SK-N-SH treated with all-trans-retinoic acid at 6 μM for 48 hours (cell line): ENCODE measurements at regions not wholly inside any gene's neighbourhood (a gene's known extent, or its start where the extent isn't known, plus 50 kb on each side); places are given as distances from the start of the nearest gene placed in this dataset.
"Not testable (repeated sequence)": the region's sequence is repeated elsewhere in the genome, so short reads cannot be mapped to it uniquely, and the experiment has no call there.

Source experiments
- ATAC-seq: fragments of 200-7000 bp; cut with Tn5 transposase; 3 replicates; pipeline ENCODE4 v1.9.1; 2020; ENCODE audit warnings: mild to moderate bottlenecking, moderate library complexity
- PPARA ChIP-seq: fragments of 250-450 bp; sonication (Bioruptor Pico); IDR thresholded peaks from 2 replicates; pipeline ENCODE4 v1.5.0; 2020; ENCODE audit warnings: mild to moderate bottlenecking, borderline replicate concordance
- RARB ChIP-seq: fragments of 250-450 bp; sonication (Bioruptor Pico); IDR thresholded peaks from 2 replicates; pipeline ENCODE4 v1.8.0; 2021; ENCODE audit warnings: mild to moderate bottlenecking, moderate library complexity
- SNAI2 ChIP-seq: fragments of 250-450 bp; sonication (Bioruptor Pico); IDR thresholded peaks from 2 replicates; pipeline ENCODE4 v1.5.0; 2020; ENCODE audit warnings: mild to moderate bottlenecking, moderate library complexity
- TCF4 ChIP-seq: fragments of 250-450 bp; sonication (Bioruptor Pico); IDR thresholded peaks from 2 replicates; pipeline ENCODE4 v1.8.0; 2021; ENCODE audit warnings: mild to moderate bottlenecking, moderate library complexity, borderline replicate concordance
- ZC3H10 ChIP-seq: fragments of 250-450 bp; sonication (Bioruptor Pico); IDR thresholded peaks from 2 replicates; pipeline ENCODE4 v1.5.1; 2021; ENCODE audit warnings: mild to moderate bottlenecking, moderate library complexity
- ZFP3 ChIP-seq: fragments of 250-450 bp; sonication (Bioruptor Pico); IDR thresholded peaks from 2 replicates; pipeline ENCODE4 v1.5.0; 2020; ENCODE audit warnings: mild to moderate bottlenecking, moderate library complexity
- ZNF8 ChIP-seq: fragments of 450-650 bp; formaldehyde crosslinking; IDR thresholded peaks from 2 replicates; pipeline ENCODE4 v1.5.0; 2020; ENCODE audit warnings: mild to moderate bottlenecking, moderate library complexity
- TF ChIP-seq, protein P1 (sequence below): fragments of 250-450 bp; sonication (Bioruptor Pico); IDR thresholded peaks from 2 replicates; pipeline ENCODE4 v1.5.0; 2020; ENCODE audit warnings: mild to moderate bottlenecking, moderate library complexity
- TF ChIP-seq, protein P2 (sequence below): fragments of 250-450 bp; sonication (Bioruptor Pico); IDR thresholded peaks from 2 replicates; pipeline ENCODE4 v1.5.1; 2021; ENCODE audit warnings: mild to moderate bottlenecking, moderate library complexity
- TF ChIP-seq, protein P3 (sequence below): fragments of 250-450 bp; sonication (Bioruptor Pico); IDR thresholded peaks from 2 replicates; pipeline ENCODE4 v1.8.0; 2020; ENCODE audit warnings: mild to moderate bottlenecking, moderate library complexity, borderline replicate concordance
- TF ChIP-seq, protein P4 (sequence below): fragments of 250-450 bp; sonication (Bioruptor Pico); IDR thresholded peaks from 2 replicates; pipeline ENCODE4 v1.5.1; 2020; ENCODE audit warnings: low read depth, mild to moderate bottlenecking, moderate library complexity
- TF ChIP-seq, protein P5 (sequence below): fragments of 250-450 bp; sonication (Bioruptor Pico); IDR thresholded peaks from 2 replicates; pipeline ENCODE4 v1.8.0; 2021; ENCODE audit warnings: low read depth, mild to moderate bottlenecking, moderate library complexity, borderline replicate concordance

DNA sequence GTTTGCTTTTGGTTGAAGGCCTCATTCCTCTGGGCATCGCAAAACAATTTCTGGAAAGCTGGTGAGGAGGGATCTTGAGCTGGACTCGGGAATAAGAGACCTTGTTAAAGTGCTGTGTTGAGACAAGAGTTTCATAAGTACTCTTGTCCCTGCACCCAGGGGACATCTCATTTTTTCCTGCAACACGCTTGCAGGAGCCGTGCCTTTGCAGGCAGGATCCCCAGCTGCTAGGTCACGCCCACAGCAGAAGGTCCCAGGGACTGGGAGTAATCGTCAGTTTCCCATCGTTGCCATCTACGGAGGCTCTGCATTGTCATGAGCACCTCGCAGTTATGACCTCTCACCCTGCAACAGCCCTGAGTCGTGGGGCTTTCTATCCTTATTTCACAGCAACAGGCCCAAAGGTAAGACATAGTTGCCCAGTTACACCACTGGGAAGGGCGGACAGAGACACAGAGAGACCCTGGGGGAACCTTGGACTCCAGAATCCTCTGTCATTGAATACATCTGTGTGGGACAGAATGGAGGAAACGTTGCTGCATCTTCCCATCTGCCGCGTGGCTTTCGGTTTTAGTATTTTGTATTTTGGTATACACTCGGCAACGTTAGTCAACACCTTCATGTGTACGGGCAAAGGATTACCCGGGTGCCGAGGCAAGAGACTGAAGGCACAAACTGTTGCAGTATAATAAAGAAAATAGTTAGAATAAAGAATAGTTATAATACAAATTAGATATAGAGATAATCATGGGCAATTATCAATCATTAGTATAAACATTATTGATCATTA lies 60.4 kb upstream of the DMRTB1 start (continued):
- TF ChIP-seq, protein P1, sequence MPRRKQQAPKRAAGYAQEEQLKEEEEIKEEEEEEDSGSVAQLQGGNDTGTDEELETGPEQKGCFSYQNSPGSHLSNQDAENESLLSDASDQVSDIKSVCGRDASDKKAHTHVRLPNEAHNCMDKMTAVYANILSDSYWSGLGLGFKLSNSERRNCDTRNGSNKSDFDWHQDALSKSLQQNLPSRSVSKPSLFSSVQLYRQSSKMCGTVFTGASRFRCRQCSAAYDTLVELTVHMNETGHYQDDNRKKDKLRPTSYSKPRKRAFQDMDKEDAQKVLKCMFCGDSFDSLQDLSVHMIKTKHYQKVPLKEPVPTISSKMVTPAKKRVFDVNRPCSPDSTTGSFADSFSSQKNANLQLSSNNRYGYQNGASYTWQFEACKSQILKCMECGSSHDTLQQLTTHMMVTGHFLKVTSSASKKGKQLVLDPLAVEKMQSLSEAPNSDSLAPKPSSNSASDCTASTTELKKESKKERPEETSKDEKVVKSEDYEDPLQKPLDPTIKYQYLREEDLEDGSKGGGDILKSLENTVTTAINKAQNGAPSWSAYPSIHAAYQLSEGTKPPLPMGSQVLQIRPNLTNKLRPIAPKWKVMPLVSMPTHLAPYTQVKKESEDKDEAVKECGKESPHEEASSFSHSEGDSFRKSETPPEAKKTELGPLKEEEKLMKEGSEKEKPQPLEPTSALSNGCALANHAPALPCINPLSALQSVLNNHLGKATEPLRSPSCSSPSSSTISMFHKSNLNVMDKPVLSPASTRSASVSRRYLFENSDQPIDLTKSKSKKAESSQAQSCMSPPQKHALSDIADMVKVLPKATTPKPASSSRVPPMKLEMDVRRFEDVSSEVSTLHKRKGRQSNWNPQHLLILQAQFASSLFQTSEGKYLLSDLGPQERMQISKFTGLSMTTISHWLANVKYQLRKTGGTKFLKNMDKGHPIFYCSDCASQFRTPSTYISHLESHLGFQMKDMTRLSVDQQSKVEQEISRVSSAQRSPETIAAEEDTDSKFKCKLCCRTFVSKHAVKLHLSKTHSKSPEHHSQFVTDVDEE (CRISPR knock-in tag) = no peak
- no peak for TF ChIP-seq SNAI2 (CRISPR knock-in tag)
- no peak for TF ChIP-seq ZC3H10 (CRISPR knock-in tag)
- TF ChIP-seq, protein P2, sequence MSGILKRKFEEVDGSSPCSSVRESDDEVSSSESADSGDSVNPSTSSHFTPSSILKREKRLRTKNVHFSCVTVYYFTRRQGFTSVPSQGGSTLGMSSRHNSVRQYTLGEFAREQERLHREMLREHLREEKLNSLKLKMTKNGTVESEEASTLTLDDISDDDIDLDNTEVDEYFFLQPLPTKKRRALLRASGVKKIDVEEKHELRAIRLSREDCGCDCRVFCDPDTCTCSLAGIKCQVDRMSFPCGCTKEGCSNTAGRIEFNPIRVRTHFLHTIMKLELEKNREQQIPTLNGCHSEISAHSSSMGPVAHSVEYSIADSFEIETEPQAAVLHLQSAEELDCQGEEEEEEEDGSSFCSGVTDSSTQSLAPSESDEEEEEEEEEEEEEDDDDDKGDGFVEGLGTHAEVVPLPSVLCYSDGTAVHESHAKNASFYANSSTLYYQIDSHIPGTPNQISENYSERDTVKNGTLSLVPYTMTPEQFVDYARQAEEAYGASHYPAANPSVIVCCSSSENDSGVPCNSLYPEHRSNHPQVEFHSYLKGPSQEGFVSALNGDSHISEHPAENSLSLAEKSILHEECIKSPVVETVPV (CRISPR knock-in tag) = no peak
- TF ChIP-seq RARB = no peak
- TF ChIP-seq, all 23 proteins: peak for 0

DNA sequence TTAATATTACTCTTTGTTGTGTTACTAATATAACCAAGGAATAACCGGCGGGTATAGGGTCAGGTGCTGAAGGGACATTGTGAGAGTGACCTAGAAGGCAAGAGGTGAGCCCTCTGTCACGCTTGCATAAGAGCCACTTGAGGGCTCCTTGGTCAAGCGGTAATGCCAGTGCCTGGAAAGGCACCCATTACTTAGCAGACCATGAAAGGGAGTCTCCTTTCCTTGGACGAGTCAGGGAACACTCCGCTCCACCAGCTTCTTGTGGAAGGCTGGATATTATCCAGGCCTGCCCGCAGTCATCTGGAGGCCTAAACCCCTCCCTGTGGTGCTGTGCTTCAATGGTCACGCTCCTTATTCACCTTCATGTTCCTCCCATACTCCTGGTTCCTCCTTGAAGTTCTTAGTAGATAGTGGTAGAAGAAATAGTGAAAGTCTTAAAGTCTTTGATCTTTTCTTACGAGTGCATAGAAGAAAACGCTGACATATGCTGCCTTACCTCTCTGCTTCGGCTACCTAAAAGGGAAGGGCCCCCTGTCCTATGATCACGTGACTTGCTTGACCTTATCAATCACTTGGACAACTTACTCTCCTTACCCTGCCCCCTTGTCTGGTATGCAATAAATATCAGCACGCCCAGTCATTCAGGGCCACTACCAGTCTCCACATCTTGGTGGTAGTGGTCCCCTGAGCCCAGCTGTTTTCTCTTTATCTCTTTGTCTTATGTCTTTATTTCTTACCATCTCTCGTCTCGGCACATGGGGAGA lies 59.6 kb upstream of the DMRTB1 start:
- ATAC-seq = not testable (repeated sequence)

DNA sequence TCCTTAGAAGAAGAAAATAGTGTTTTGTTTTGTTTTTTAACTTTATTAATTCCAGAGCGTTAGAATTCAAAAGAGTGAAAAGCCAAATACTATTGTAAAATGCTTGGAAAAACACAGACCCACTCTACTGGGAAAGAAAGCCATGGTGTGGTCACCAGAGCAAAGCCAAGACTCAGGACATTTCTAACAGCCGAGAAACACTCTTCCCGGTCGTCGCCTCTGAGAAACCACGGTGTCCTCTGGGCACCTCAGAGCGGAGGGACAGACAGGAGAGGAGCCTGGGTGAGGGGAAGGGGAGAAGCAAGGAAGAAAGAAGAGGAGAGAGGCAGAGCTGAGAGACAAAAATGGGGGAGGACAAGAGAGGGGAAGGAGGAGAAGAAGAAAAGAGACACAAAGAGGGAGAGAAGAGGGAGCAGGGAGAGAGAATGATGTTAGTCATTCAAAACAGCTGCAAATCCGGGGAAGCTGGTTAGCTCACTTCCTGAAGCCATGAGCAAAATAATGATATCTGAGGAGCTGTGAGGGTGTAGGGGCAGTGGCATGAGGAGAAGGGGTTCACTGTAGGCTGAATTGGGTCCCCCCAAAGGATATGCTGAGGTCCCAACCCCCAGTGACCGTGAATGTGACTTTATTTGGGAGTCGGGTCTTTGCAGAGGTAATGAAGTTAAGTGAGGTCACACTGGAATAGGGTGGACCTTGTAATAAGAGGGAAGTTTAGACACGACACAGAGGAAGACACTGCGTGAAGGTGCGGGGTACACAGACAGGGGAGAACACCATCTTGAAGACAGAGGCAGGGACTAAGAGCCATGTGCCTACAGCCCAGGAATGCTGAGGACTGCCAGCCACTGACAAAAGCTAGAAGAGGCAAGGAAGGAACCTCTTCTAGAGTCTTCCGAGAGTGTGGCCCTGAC lies 58.2 kb upstream of the DMRTB1 start:
- ATAC-seq = no peak
- TF ChIP-seq ZFP3 (CRISPR knock-in tag) (no peak), ZNF8 (CRISPR knock-in tag) (no peak), RARB (no peak), ZC3H10 (CRISPR knock-in tag) (no peak), PPARA (CRISPR knock-in tag) (no peak)
- TF ChIP-seq, protein P3, sequence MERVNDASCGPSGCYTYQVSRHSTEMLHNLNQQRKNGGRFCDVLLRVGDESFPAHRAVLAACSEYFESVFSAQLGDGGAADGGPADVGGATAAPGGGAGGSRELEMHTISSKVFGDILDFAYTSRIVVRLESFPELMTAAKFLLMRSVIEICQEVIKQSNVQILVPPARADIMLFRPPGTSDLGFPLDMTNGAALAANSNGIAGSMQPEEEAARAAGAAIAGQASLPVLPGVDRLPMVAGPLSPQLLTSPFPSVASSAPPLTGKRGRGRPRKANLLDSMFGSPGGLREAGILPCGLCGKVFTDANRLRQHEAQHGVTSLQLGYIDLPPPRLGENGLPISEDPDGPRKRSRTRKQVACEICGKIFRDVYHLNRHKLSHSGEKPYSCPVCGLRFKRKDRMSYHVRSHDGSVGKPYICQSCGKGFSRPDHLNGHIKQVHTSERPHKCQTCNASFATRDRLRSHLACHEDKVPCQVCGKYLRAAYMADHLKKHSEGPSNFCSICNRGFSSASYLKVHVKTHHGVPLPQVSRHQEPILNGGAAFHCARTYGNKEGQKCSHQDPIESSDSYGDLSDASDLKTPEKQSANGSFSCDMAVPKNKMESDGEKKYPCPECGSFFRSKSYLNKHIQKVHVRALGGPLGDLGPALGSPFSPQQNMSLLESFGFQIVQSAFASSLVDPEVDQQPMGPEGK (CRISPR knock-in tag) = no peak
- TF ChIP-seq, protein P2 (CRISPR knock-in tag) = no peak

DNA sequence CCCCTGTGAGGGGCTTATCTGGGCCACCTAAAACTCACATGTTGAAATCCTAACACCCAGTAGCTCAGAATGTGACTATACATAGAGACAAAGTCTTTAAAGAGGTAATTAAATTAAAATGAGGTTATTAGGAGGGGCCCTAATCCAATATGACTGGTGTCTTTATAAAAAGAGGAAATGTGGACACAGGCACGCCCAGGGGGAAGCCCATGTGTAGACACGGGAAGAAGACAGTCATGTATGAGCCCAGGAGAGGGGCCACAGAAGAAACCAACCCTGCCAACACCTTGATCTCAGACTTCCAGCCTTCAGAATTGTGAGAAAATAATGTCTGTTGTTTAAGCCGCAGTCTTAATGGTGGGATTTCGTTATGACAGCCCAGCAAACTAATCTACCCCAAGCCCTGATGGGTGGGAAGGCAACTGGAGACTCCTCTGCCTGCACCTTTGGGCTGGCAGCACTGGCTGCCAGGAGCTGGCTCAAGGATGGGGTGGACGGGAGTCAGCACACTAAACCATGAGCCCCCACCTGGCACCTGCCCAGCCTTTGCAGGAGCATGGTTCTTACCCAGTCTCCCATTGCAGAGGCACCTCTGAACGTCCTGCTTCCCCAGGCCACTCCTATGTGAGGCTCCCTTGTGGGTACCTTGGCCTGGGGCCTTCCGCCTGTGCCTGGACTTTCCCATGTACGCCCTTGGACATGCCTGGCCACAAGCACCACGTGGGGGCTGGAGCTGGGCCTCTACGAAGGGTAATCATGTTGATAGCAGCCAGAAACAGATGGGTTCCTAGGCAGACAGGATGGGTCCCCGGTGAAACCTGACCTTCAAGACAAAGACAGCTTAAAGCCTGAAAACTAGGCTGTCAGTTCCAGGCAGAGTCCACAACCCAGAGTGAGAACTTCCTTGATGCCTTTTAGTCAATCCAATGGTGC lies 57.1 kb upstream of the DMRTB1 start:
- ATAC-seq = no peak
- TF ChIP-seq, protein P4, sequence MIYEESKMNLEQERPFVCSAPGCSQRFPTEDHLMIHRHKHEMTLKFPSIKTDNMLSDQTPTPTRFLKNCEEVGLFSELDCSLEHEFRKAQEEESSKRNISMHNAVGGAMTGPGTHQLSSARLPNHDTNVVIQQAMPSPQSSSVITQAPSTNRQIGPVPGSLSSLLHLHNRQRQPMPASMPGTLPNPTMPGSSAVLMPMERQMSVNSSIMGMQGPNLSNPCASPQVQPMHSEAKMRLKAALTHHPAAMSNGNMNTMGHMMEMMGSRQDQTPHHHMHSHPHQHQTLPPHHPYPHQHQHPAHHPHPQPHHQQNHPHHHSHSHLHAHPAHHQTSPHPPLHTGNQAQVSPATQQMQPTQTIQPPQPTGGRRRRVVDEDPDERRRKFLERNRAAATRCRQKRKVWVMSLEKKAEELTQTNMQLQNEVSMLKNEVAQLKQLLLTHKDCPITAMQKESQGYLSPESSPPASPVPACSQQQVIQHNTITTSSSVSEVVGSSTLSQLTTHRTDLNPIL = no peak
- TF ChIP-seq RARB (no peak), SNAI2 (CRISPR knock-in tag) (no peak), ZFP3 (CRISPR knock-in tag) (no peak), ZC3H10 (CRISPR knock-in tag) (no peak), TCF4 (CRISPR knock-in tag) (no peak)
- TF ChIP-seq, protein P3 (CRISPR knock-in tag) = no peak
- TF ChIP-seq, protein P5, sequence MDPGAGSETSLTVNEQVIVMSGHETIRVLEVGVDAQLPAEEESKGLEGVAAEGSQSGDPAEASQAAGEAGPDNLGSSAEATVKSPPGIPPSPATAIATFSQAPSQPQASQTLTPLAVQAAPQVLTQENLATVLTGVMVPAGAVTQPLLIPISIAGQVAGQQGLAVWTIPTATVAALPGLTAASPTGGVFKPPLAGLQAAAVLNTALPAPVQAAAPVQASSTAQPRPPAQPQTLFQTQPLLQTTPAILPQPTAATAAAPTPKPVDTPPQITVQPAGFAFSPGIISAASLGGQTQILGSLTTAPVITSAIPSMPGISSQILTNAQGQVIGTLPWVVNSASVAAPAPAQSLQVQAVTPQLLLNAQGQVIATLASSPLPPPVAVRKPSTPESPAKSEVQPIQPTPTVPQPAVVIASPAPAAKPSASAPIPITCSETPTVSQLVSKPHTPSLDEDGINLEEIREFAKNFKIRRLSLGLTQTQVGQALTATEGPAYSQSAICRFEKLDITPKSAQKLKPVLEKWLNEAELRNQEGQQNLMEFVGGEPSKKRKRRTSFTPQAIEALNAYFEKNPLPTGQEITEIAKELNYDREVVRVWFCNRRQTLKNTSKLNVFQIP (CRISPR knock-in tag) = no peak
